GM12872 (cell line): ENCODE measurements at regions not wholly inside any gene's neighbourhood (a gene's known extent, or its start where the extent isn't known, plus 50 kb on each side); places are given as distances from the start of the nearest gene placed in this dataset.

Experiments used
- CTCF ChIP-seq: IDR thresholded peaks from 3 replicates; pipeline ENCODE4 v1.5.1; 2011; ENCODE audit warnings: low read depth, mild to moderate bottlenecking, low read length, moderate library complexity; ENCODE audit not compliant: insufficient read depth

GRCh38 chr3:189398656-189399055 is 226.9 kb downstream of the TPRG1 start:
- no peak for TF ChIP-seq CTCF

- TF ChIP-seq CTCF, result no peak
These were observed 229.4 kb downstream of the TPRG1 start for GRCh38 chr3:189401196-189401595.

- TF ChIP-seq CTCF, result no peak
These were observed 228.0 kb upstream of the TP63 start for GRCh38 chr3:189403194-189403593.

GRCh38 chr3:189404024-189404423 is 227.2 kb upstream of the TP63 start:
- TF ChIP-seq CTCF, result no peak

GRCh38 chr3:189404797-189405484 is 226.2 kb upstream of the TP63 start:
- TF ChIP-seq CTCF, result no peak

- TF ChIP-seq CTCF, result no peak
These were observed 225.0 kb upstream of the TP63 start for GRCh38 chr3:189406148-189406547.

GRCh38 chr3:189410522-189410921 is 220.7 kb upstream of the TP63 start:
- no peak for TF ChIP-seq CTCF
